NCI-H2171 (cell line): ENCODE measurements at regions not wholly inside any gene's neighbourhood (a gene's known extent, or its start where the extent isn't known, plus 50 kb on each side); places are given as distances from the start of the nearest gene placed in this dataset.
"Not testable (repeated sequence)": the region's sequence is repeated elsewhere in the genome, so short reads cannot be mapped to it uniquely, and the experiment has no call there.

Experiments
- DNase-seq: peaks from one replicate; lab custom pipeline; 2025; lab: John Stamatoyannopoulos, UW

- no peak for DNase-seq
Observed at GRCh38 chr3:22765679-22766078, 437.4 kb upstream of the UBE2E2 start.

- DNase-seq: no peak
Observed at GRCh38 chr3:22777834-22778233, 425.3 kb upstream of the UBE2E2 start.

DNA sequence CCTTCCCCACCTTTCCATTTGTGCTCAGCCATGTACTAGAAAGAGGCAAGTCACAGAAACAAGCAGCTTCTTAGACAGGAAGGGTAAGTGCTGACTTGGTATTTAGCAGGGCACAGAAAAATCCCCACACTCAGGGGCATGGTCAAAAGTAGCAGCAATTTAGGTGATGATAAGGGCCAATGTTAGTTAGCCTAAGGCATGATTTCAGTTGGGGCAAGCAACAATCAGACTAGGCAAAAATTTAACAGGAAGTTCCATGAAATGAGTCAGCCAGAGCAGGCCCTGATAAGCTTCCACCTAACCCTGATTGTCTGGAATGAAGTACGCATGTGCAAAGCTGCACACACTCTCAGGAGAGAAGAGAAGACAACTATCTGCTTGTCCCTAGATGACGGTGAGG, 423.4 kb upstream of the UBE2E2 start:
- DNase-seq: no peak

DNA sequence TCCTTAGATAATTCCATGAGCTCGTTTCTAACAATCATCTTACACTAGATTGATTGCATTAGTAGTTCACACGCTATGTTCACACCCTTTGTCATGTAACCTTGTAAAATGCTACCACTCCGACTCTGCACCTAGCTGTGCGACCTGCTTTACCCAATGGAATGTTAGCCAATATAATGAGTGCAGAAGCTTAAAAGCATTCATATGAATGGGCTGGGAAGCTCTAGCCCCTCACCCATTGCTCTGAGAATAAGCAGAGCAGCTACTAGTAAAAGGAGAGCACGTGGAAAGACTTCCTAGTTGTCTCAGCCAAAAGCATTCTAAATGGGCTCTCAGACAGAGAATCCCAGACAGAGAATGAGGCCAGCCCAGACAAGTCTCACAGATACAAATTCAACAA, 410.6 kb upstream of the UBE2E2 start:
- DNase-seq: no peak

GRCh38 chr3:22795917-22796316, 407.2 kb upstream of the UBE2E2 start:
- no peak for DNase-seq

DNA sequence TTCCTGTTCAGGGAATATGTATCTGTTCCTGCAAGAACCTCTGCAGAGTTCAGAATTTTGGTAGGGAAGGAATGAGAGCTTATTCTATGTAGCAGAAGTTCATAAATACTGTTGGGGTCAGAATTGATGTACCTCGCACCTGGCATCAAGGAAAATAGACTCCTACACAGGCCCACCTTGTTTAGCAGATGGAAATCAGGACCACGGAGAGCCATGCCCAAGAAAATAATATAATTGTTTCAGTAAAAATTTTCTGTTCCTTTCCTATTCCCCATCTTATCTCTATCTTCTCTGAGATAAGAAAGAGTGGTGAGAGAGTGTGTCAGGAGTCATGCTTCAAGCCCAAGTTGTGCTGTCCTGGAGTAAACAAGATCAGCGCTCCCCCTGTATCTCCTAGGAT, 404.7 kb upstream of the UBE2E2 start:
- no peak for DNase-seq

DNA sequence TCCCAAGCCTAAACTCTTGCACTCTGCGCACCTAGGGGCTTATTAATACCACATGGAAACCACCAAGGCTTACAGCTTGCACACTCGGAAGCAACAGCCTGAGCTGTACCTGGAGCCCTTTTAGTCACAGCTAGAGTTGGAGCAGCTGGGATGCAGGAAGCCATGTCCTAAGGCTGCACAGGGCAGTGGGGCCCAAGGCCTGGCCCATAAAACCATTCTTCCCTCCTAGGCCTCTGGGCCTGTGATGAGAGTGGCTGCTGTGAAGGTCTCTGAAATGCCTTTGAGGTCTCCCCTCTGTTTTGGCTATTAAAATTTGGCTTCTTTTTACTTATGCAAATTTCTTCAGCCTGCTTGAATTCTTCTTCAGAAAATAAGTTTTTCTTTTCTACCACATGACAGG, 383.9 kb upstream of the UBE2E2 start:
- DNase-seq: no peak

DNA sequence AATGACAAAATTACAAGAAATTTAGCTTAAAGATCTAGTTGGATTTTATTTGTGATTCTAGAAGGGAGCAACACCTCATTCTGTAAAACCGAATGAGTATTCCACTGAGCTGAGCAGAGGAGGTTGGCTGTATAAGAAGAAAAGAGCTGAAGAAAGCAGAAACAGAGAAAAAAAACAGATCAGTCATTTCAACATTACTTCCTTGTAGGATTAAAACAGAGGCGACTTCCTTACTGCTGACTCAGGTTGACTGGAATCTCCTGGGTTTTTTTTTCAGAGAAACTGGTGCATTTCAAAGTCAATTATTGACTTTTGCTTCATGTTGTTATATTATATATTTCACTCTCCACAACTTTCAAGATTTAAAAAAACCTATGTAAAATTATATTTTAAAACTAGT, 368.1 kb upstream of the UBE2E2 start:
- DNase-seq: no peak

DNA sequence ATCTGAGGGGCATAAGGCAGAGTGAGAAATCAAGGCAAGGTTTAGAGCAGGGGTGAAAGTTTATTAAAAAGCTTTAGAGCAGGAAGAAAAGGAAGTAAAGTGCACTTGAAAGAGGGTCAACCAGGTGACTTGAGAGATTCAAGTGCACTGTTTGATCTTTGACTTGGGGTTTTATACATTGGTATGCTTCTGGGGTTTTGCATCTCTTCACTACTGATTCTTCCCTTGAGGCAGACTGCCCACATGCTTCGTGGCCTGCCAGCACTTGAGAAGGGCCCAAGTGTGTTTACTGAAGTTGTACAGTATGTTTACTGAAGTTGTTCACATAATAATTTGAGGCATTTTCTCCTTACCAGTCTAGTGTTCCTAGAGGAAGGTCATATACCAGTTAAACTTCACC, 367.0 kb upstream of the UBE2E2 start:
- DNase-seq: no peak

GRCh38 chr3:22843854-22844253, 359.3 kb upstream of the UBE2E2 start:
- no peak for DNase-seq

DNA sequence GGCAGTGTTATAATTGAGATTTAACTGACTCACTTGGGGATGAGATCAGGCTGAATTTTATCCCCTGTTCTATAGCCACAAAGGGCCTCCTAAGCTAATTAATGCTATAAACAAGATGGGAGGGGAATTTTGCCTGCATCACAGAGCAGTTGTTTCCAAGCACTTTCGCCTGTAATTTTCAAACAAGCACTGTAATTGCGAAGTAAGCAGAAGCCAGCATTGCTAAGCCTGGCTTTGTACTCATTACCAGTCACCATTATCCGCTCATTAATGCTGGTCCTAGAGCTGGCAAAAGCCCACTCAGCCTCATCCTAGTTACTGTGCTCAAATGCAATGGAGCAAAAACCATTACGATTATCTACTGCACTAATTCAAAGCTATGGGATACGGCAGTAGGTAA, 356.6 kb upstream of the UBE2E2 start:
- no peak for DNase-seq

- DNase-seq: not testable (repeated sequence)
Observed at GRCh38 chr3:22849583-22849982, 353.5 kb upstream of the UBE2E2 start.

- DNase-seq: no peak
Observed at GRCh38 chr3:22856811-22857210, 346.3 kb upstream of the UBE2E2 start.

GRCh38 chr3:22858486-22858885, 344.6 kb upstream of the UBE2E2 start:
- no peak for DNase-seq

GRCh38 chr3:22859618-22860017, 343.5 kb upstream of the UBE2E2 start:
- DNase-seq: no peak

DNA sequence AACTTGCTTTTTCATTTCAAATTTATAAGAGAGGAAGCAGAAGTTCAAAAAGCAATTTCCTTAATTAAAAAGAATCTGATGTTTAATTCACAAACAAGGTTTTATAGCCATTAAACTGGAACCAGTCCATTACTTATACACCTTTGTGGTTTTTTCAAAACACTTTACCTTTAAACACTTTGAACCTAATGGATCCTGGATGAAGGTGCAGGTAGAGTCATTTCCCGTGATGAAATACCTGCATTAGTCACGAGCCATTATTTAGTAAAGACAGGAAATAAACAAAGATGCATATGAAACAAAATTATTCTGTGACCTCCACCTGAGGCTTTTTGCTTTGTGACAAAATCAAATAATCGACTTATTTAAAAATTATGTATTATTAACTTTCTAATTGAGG, 341.7 kb upstream of the UBE2E2 start:
- no peak for DNase-seq

DNA sequence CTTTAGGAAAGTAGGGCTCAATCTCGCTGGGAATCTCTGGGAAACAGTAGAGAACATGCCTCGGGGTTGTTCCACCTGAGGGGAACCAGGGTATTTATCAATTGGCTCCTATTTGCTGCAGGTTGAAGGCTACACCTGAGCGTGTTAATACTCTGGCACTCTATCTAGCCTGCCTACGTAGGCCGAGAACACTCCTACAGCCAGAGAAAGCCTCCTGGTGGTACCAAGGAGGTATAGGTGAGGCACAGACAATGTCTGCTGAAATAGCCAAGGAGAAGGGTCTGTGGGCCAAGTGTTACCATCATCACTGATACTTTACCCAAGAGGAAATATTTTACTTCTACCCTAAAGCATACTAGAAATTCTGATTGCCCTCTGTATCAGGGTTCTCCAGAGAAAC, 341.0 kb upstream of the UBE2E2 start:
- no peak for DNase-seq

DNA sequence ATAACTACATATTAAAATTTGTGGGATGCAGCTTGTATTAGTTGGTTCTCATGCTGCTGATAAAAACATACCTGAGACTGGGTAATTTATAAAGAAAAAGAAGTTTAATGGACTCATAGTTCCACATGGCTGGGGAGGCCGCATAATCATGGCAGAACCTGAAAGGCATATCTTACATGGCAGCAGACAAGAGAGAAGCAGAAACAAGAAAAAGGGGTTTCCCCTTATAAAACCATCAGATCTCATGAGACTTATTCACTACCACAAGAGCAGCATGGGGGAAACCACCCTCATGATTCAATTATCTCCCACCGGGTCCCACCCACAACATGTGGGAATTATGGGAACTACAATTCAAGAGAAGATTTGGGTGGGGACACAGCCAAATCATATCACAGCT, 320.3 kb upstream of the UBE2E2 start:
- DNase-seq: not testable (repeated sequence)

GRCh38 chr3:22885039-22885438, 318.1 kb upstream of the UBE2E2 start:
- DNase-seq: no peak

GRCh38 chr3:22885574-22886341, 317.4 kb upstream of the UBE2E2 start:
- no peak for DNase-seq

DNA sequence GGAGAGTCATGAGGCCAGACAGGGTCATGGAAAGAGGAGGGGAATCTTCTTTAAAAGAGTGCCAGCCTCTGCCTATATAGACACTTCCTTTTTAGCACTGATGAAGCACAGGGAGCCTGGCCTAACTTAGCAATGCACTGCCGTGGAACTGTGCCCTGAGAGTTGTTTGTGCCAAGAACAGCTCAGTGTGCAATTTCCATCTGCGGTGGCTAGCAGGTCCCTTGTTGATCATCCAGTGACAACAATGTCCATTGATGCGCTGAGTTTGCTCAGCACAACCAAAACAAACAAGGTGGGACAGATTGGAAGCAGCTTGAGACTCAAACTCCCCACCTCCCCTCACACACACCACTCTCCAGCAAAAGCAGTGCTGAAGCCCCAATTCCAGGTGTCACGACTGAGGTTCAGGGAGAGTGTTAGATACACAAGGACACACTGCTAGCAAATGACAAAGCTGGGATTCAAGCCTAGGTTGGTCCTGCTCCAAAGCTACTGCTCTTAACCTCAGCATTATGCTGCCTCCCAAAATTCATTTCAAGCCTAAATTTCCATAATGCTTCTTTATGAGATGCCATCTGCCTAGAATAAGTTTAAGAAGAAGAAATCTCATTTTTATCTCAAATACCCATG, 316.6 kb upstream of the UBE2E2 start:
- no peak for DNase-seq

DNA sequence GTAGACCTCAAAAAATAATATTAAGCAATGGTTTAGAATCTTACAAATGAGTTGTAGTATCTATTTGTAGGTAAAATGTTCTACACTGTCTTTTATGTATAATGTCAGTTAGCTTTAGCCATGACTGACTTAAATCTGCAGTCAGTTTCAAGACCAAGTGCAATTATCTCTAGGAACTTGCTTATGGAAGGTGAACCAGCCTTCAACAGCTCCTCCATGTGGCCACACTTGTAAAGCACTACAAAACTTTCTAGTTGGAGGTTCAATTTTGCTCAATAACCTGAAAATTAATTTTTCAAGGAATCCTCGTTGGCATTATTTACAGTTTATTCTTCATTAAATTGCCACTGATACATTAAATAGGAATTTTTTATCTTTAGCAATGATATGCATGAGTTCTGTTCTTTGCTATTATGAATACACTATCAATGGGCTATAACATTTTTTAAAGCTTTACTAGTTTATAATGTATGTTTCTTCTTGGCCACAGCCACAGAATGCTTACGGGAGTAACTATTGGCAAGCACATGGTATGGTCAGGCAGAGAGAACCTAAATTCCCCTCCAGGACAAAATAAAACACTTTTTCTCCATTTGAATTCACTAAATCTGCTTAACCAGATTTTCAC, 315.3 kb upstream of the UBE2E2 start:
- no peak for DNase-seq

- DNase-seq: no peak
Observed at GRCh38 chr3:22893101-22893500, 310.0 kb upstream of the UBE2E2 start.
